ENCODE measurements at regions not wholly inside any gene's neighbourhood (a gene's known extent, or its start where the extent isn't known, plus 50 kb on each side); places are given as distances from the start of the nearest gene placed in this dataset.

DNA sequence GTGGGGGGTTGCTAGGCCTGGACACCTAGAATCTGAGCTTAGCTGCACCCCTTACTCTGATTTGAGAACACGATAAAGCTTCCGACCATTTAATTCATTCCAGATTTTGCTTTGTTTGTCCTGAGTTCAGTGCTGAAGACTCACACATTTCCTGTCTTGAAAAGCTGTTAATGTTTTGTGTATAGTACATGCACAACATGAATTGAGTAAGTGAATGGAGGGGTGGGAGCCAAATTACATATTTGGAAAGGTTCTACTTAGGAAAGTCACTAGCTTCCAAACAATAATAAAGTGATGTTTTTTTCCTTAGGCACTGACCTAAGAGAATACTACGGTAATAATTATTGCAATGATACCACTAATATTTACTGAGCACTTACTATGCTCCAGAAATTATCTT is 955.2 kb upstream of the NR2F2 start:
- CTCF ChIA-PET, result no interaction called here
- no peak overlapping the region for H3K4me3 ChIP-seq (ENCODE audit: low read depth in 2 of 2, low read length in 1 of 2)

More for the DNA sequence above, 955.2 kb upstream of the NR2F2 start:
- Histone ChIP-seq H3K4me1 (ENCODE audit: control insufficient read depth in 1 of 2, insufficient read depth in 2 of 2, low read depth in 1 of 2, low read length in 1 of 2) (no peaks in the 10 kb centered on the region), H3K27me3 (ENCODE audit: insufficient read depth) (no peaks in the 10 kb centered on the region), H3K79me2 (ENCODE audit: insufficient read depth) (no peaks in the 10 kb centered on the region), H3F3A (replicated peaks; ENCODE audit: insufficient read depth) (no peaks in the 10 kb centered on the region), H2AFZ (ENCODE audit: low read depth) (no peak overlapping the region), H3K27ac (ENCODE audit: low read depth in 2 of 2, low read length in 1 of 2) (no peak overlapping the region), H3K36me3 (replicated peaks in 1 of 2; ENCODE audit: control insufficient read depth in 1 of 2, insufficient read depth in 2 of 2, low read length in 1 of 2) (no peaks in the 10 kb centered on the region), H3K4me2 (no peak overlapping the region), H4K20me1 (ENCODE audit: insufficient read depth) (no peaks in the 10 kb centered on the region), H3K9me2 (no peaks in the 10 kb centered on the region), H3K9ac (no peak overlapping the region), H3K9me3 (no peaks in the 10 kb centered on the region)
- WGBS (ENCODE audit: low lambda C conversion rate), result 18% methylated on average over 3 of the region's 3 CpGs
- POLR2A ChIA-PET, result no interaction called here
- TF ChIP-seq TCF12 (IDR thresholded peaks at IDR 0.05) (no peak), CHD2 (IDR thresholded peaks at IDR 0.05; ENCODE audit: low read length, partially characterized antibody) (no peak), GATA2 (CRISPR knock-in tag; IDR thresholded peaks at IDR 0.05) (no peak), TAF1 (IDR thresholded peaks at IDR 0.05; ENCODE audit: borderline replicate concordance, low read depth, low read length) (no peak), GABPA (IDR thresholded peaks at IDR 0.05; ENCODE audit: low read depth) (no peak), SIN3A (IDR thresholded peaks at IDR 0.05; ENCODE audit: borderline replicate concordance, low read depth, low read length) (no peak), ELF1 (IDR thresholded peaks at IDR 0.05) (no peak), FOSL2 (IDR thresholded peaks at IDR 0.05; ENCODE audit: borderline replicate concordance, low read depth) (no peak), JUND (IDR thresholded peaks at IDR 0.05) (no peak), POLR2AphosphoS5 (IDR thresholded peaks at IDR 0.05; ENCODE audit: low read depth, low read length) (no peak)
- TF ChIP-seq, protein P1, sequence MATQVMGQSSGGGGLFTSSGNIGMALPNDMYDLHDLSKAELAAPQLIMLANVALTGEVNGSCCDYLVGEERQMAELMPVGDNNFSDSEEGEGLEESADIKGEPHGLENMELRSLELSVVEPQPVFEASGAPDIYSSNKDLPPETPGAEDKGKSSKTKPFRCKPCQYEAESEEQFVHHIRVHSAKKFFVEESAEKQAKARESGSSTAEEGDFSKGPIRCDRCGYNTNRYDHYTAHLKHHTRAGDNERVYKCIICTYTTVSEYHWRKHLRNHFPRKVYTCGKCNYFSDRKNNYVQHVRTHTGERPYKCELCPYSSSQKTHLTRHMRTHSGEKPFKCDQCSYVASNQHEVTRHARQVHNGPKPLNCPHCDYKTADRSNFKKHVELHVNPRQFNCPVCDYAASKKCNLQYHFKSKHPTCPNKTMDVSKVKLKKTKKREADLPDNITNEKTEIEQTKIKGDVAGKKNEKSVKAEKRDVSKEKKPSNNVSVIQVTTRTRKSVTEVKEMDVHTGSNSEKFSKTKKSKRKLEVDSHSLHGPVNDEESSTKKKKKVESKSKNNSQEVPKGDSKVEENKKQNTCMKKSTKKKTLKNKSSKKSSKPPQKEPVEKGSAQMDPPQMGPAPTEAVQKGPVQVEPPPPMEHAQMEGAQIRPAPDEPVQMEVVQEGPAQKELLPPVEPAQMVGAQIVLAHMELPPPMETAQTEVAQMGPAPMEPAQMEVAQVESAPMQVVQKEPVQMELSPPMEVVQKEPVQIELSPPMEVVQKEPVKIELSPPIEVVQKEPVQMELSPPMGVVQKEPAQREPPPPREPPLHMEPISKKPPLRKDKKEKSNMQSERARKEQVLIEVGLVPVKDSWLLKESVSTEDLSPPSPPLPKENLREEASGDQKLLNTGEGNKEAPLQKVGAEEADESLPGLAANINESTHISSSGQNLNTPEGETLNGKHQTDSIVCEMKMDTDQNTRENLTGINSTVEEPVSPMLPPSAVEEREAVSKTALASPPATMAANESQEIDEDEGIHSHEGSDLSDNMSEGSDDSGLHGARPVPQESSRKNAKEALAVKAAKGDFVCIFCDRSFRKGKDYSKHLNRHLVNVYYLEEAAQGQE (IDR thresholded peaks at IDR 0.05; ENCODE audit: low read depth, low read length), result no peak
- TF ChIP-seq, protein P2, sequence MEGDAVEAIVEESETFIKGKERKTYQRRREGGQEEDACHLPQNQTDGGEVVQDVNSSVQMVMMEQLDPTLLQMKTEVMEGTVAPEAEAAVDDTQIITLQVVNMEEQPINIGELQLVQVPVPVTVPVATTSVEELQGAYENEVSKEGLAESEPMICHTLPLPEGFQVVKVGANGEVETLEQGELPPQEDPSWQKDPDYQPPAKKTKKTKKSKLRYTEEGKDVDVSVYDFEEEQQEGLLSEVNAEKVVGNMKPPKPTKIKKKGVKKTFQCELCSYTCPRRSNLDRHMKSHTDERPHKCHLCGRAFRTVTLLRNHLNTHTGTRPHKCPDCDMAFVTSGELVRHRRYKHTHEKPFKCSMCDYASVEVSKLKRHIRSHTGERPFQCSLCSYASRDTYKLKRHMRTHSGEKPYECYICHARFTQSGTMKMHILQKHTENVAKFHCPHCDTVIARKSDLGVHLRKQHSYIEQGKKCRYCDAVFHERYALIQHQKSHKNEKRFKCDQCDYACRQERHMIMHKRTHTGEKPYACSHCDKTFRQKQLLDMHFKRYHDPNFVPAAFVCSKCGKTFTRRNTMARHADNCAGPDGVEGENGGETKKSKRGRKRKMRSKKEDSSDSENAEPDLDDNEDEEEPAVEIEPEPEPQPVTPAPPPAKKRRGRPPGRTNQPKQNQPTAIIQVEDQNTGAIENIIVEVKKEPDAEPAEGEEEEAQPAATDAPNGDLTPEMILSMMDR (IDR thresholded peaks at IDR 0.05), result no peak
- TF ChIP-seq, protein P3, sequence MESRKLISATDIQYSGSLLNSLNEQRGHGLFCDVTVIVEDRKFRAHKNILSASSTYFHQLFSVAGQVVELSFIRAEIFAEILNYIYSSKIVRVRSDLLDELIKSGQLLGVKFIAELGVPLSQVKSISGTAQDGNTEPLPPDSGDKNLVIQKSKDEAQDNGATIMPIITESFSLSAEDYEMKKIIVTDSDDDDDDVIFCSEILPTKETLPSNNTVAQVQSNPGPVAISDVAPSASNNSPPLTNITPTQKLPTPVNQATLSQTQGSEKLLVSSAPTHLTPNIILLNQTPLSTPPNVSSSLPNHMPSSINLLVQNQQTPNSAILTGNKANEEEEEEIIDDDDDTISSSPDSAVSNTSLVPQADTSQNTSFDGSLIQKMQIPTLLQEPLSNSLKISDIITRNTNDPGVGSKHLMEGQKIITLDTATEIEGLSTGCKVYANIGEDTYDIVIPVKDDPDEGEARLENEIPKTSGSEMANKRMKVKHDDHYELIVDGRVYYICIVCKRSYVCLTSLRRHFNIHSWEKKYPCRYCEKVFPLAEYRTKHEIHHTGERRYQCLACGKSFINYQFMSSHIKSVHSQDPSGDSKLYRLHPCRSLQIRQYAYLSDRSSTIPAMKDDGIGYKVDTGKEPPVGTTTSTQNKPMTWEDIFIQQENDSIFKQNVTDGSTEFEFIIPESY (IDR thresholded peaks at IDR 0.05; ENCODE audit: borderline replicate concordance, low read depth), result no peak
- TF ChIP-seq, protein P4, sequence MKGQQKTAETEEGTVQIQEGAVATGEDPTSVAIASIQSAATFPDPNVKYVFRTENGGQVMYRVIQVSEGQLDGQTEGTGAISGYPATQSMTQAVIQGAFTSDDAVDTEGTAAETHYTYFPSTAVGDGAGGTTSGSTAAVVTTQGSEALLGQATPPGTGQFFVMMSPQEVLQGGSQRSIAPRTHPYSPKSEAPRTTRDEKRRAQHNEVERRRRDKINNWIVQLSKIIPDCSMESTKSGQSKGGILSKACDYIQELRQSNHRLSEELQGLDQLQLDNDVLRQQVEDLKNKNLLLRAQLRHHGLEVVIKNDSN (IDR thresholded peaks at IDR 0.05; ENCODE audit: borderline replicate concordance, low read depth), result no peak
- no peak for DNase-seq
